Karpas-422 (cell line): ENCODE measurements at regions not wholly inside any gene's neighbourhood (a gene's known extent, or its start where the extent isn't known, plus 50 kb on each side); places are given as distances from the start of the nearest gene placed in this dataset.

Experiments
- DNase-seq: peaks from one replicate; pipeline ENCODE4 v3.0.0-alpha.2; 2015
- H2AFZ ChIP-seq: fragments of 200-600 bp; sonication (generic); 2 replicates; pipeline ENCODE4 v1.6.1; 2014; ENCODE audit warnings: antibody characterized with exemption, low read length, mixed read lengths
- H3K27ac ChIP-seq: fragments of 200-600 bp; sonication (generic); 2 replicates; pipeline ENCODE4 v1.5.1; 2014; ENCODE audit warnings: mild to moderate bottlenecking, low read length, moderate library complexity
- H3K27me3 ChIP-seq: fragments of 200-600 bp; sonication (generic); 2 replicates; pipeline ENCODE4 v1.6.1; 2014; ENCODE audit warnings: low read length, mixed read lengths
- H3K36me3 ChIP-seq: fragments of 200-600 bp; sonication (generic); 2 replicates; pipeline ENCODE4 v1.6.1; 2014; ENCODE audit warnings: low read length, mixed read lengths; ENCODE audit not compliant: insufficient read depth
- H3K4me1 ChIP-seq: fragments of 200-600 bp; sonication (generic); 2 replicates; pipeline ENCODE4 v1.6.1; 2014; ENCODE audit warnings: mild to moderate bottlenecking, low read length, mixed read lengths
- H3K4me2 ChIP-seq: fragments of 200-600 bp; sonication (generic); 2 replicates; pipeline ENCODE4 v1.6.1; 2014; ENCODE audit warnings: low read length, low read depth, mild to moderate bottlenecking; ENCODE audit not compliant: poor library complexity, severe bottlenecking
- H3K4me3 ChIP-seq: fragments of 200-600 bp; sonication (generic); 2 replicates; pipeline ENCODE4 v1.5.1; 2014; ENCODE audit warnings: mild to moderate bottlenecking, antibody characterized with exemption, low read length, mixed read lengths
- H3K79me2 ChIP-seq: fragments of 200-600 bp; sonication (generic); 2 replicates; pipeline ENCODE4 v1.6.1; 2014; ENCODE audit warnings: mild to moderate bottlenecking, low read length, mixed read lengths
- H3K9ac ChIP-seq: fragments of 200-600 bp; sonication (generic); 2 replicates; pipeline ENCODE4 v1.6.0; 2014; ENCODE audit warnings: low read length
- H3K9me2 ChIP-seq: fragments of 200-600 bp; sonication (generic), shearing (Covaris generic); replicated peaks from 2 replicates; pipeline ENCODE4 v1.6.0; 2014; ENCODE audit warnings: mild to moderate bottlenecking, low read length, moderate library complexity; ENCODE audit not compliant: insufficient read depth
- H3K9me3 ChIP-seq: fragments of 300-700, 200-600 bp; sonication (generic); 2 replicates; pipeline ENCODE4 v1.6.1; 2014; ENCODE audit warnings: low read length, mixed read lengths
- H4K20me1 ChIP-seq: fragments of 200-600 bp; sonication (generic); 2 replicates; pipeline ENCODE4 v1.6.1; 2014; ENCODE audit warnings: mild to moderate bottlenecking, antibody characterized with exemption, low read length, low read depth; ENCODE audit not compliant: insufficient read depth

DNA sequence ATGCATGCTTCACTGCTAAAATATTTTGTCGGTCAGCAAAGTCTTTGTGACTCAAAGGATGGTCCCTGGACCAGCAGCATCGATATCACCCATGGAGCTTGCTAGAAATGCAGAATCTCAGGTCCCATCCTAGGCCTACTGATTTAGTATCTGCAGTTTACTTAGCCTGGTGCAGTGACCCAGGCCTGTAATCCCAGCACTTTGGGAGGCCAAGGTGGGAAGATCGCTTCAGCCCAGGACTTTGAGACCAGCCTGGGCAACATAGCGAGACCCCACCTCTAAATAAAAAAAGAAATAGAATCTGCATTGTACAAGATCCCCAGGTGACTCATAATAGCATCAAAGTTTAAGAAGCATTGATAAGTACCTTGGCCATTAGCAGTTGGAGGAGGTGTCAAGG lies 248.7 kb downstream of the CD83 start:
- no peaks in the 10 kb centered on the region for H4K20me1 ChIP-seq
- no peaks in the 10 kb centered on the region for H3K36me3 ChIP-seq
- H3K9ac ChIP-seq = no peak overlapping the region
- DNase-seq = no peak
- H3K79me2 ChIP-seq = no peaks in the 10 kb centered on the region
- 0 out of 2 replicates have a peak, but pooled peaks cover 4% of the 10 kb centered on the region for H3K4me1 ChIP-seq
- no peak overlapping the region for H3K27ac ChIP-seq
- H3K4me2 ChIP-seq = no peak overlapping the region
- 0 out of 2 replicates have a peak, but pooled peaks cover under 1% of the 10 kb centered on the region for H3K27me3 ChIP-seq
- H3K9me3 ChIP-seq = no peaks in the 10 kb centered on the region
- no peak overlapping the region for H3K4me3 ChIP-seq
- H3K9me2 ChIP-seq = no peaks in the 10 kb centered on the region
- no peak overlapping the region for H2AFZ ChIP-seq

GRCh38 chr6:14366872-14367271 lies 249.3 kb downstream of the CD83 start:
- Histone ChIP-seq H3K4me1 (0 out of 2 replicates have a peak, but pooled peaks cover 4% of the 10 kb centered on the region), H3K27ac (no peak overlapping the region), H3K9ac (no peak overlapping the region), H2AFZ (no peak overlapping the region), H4K20me1 (no peaks in the 10 kb centered on the region), H3K9me2 (no peaks in the 10 kb centered on the region), H3K79me2 (no peaks in the 10 kb centered on the region), H3K27me3 (no peaks in the 10 kb centered on the region), H3K9me3 (no peaks in the 10 kb centered on the region), H3K36me3 (no peaks in the 10 kb centered on the region), H3K4me3 (no peak overlapping the region), H3K4me2 (no peak overlapping the region)
- DNase-seq = no peak

DNA sequence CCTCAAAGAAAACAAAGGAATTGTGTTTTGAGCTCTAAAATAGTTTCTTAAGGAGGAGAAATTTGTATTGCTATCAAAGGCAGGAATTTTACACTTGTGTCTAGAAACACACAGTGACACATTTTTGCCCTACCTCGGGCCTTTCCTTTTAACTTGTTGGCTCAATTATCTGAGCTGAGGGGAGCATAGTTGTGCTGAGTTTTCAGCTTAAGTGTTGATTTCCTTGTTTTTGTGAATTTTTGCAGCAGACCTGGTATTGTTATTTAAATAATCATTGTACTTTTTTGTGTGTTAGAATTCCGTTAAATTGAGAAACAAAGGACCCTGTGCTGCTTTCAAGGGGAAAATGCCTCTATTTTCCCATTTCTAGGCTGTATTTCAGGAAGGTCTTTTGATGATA lies 249.7 kb downstream of the CD83 start:
- no peak for DNase-seq
- Histone ChIP-seq H3K36me3 (no peaks in the 10 kb centered on the region), H2AFZ (no peak overlapping the region), H3K27ac (no peak overlapping the region), H3K9me2 (no peaks in the 10 kb centered on the region), H3K4me2 (no peak overlapping the region), H3K9me3 (no peaks in the 10 kb centered on the region), H3K79me2 (no peaks in the 10 kb centered on the region), H3K4me1 (0 out of 2 replicates have a peak, but pooled peaks cover 4% of the 10 kb centered on the region), H3K27me3 (no peaks in the 10 kb centered on the region), H3K4me3 (no peak overlapping the region), H3K9ac (no peak overlapping the region), H4K20me1 (no peaks in the 10 kb centered on the region)

- H3K9me2 ChIP-seq = no peaks in the 10 kb centered on the region
- no peak overlapping the region for H3K4me2 ChIP-seq
- H2AFZ ChIP-seq = no peak overlapping the region
- H3K27ac ChIP-seq = no peak overlapping the region
- no peaks in the 10 kb centered on the region for H4K20me1 ChIP-seq
- no peaks in the 10 kb centered on the region for H3K36me3 ChIP-seq
- 0 out of 2 replicates have a peak, but pooled peaks cover 4% of the 10 kb centered on the region for H3K4me1 ChIP-seq
- no peak overlapping the region for H3K4me3 ChIP-seq
- H3K27me3 ChIP-seq = no peaks in the 10 kb centered on the region
- no peak for DNase-seq
- H3K9ac ChIP-seq = no peak overlapping the region
- H3K9me3 ChIP-seq = no peaks in the 10 kb centered on the region
- H3K79me2 ChIP-seq = no peaks in the 10 kb centered on the region
These were observed 252.1 kb downstream of the CD83 start for GRCh38 chr6:14369717-14370116.

DNA sequence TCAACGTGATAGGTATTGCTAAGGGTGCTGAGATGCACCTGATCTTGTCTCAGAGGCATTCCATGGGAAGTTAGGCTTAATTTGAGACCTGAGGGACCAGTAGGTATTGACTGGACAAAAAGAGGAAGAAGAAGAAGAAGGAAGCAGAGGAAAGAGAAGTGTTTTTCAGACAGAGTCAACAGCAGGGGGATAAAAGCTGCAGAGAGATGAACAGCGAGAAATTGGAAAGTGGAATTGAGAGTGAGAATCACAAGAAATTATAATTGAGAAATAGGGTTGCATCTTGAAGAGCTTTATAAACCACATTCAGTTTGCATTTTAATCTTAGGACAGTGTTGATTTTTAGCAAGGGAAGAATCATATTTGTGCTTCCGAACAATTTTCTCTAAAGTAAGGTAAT lies 254.0 kb downstream of the CD83 start:
- Histone ChIP-seq H4K20me1 (no peaks in the 10 kb centered on the region), H3K9me3 (no peaks in the 10 kb centered on the region), H3K4me1 (0 out of 2 replicates have a peak, but pooled peaks cover 4% of the 10 kb centered on the region), H3K27me3 (no peaks in the 10 kb centered on the region), H3K4me2 (no peak overlapping the region), H3K27ac (no peak overlapping the region), H2AFZ (no peak overlapping the region), H3K36me3 (no peaks in the 10 kb centered on the region), H3K4me3 (no peak overlapping the region), H3K9me2 (no peaks in the 10 kb centered on the region), H3K9ac (no peak overlapping the region), H3K79me2 (no peaks in the 10 kb centered on the region)
- no peak for DNase-seq

- H3K4me1 ChIP-seq = 0 out of 2 replicates have a peak, but pooled peaks cover 4% of the 10 kb centered on the region
- no peaks in the 10 kb centered on the region for H3K79me2 ChIP-seq
These were observed 255.3 kb downstream of the CD83 start for GRCh38 chr6:14372734-14373489.

DNA sequence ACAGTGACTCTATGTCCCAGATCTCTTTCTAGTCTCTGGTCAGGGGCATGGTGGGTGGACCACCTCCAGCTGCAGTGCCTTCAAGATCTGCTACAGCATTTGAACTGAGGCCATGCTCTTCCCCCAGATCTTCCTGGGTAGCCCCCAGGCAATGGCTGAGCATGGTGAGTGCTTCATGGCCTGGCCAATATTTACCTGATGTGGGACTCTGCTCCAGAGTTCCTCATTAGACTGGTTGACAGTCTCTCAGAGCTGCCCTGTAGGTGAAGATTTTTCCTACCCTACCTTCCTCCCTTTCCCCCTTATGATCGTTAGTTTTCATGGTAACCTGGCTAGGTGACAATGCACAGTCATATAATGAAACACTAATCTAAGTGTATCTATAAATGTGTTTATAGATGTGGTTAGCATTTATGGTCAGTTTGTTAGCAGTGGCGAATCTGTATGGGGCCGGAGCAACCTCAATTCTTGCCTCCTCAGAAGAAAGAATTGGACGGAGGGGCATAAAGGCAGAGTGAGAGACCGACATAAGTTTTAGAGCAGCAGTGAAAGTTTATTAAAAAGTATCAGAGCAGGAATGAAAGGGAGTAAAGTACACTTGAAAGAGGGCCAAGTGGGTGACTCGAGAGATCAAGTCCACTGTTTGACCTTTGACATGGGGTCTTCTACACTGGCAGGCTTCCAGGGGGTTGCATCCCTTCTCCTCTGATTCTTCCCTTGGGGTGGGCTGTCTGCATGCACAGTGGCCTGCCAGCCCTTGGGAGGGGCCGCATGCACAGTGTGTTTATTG lies 256.3 kb downstream of the CD83 start:
- H2AFZ ChIP-seq = no peak overlapping the region
- H3K4me1 ChIP-seq = 0 out of 2 replicates have a peak, but pooled peaks cover 4% of the 10 kb centered on the region
- no peaks in the 10 kb centered on the region for H3K27me3 ChIP-seq
- no peaks in the 10 kb centered on the region for H4K20me1 ChIP-seq
- H3K9me3 ChIP-seq = no peaks in the 10 kb centered on the region
- no peaks in the 10 kb centered on the region for H3K79me2 ChIP-seq
- no peak overlapping the region for H3K27ac ChIP-seq
- H3K9me2 ChIP-seq = no peaks in the 10 kb centered on the region
- H3K9ac ChIP-seq = no peak overlapping the region
- DNase-seq = no peak
- no peaks in the 10 kb centered on the region for H3K36me3 ChIP-seq
- no peak overlapping the region for H3K4me3 ChIP-seq
- no peak overlapping the region for H3K4me2 ChIP-seq

More at GRCh38 chr6:14372734-14373489, 255.3 kb downstream of the CD83 start:
- no peaks in the 10 kb centered on the region for H3K27me3 ChIP-seq
- no peak for DNase-seq
- no peak overlapping the region for H3K4me2 ChIP-seq
- H3K9me2 ChIP-seq = no peaks in the 10 kb centered on the region
- no peaks in the 10 kb centered on the region for H3K36me3 ChIP-seq
- no peak overlapping the region for H3K9ac ChIP-seq
- H3K4me3 ChIP-seq = no peak overlapping the region
- no peaks in the 10 kb centered on the region for H3K9me3 ChIP-seq
- no peak overlapping the region for H2AFZ ChIP-seq
- no peak overlapping the region for H3K27ac ChIP-seq
- no peaks in the 10 kb centered on the region for H4K20me1 ChIP-seq

DNA sequence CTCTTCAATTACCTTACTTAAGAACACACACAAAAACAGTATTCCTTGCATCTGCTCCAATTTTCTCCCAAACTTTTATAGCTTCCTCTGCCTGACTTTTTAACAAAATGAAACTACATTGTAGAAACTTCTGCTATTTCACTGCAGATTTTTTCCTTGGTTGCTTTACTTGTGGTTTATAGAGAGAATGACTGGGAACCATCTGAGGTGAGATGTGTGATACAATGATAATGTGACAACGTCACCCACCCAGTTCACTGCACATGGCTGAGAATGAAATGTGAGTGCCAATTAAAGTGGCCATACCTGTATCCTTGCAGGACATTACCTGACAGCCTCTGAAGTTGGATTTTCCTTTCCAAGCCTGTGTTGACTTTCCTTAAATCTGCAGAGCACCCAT lies 258.4 kb downstream of the CD83 start:
- Histone ChIP-seq H4K20me1 (no peaks in the 10 kb centered on the region), H3K9ac (no peak overlapping the region), H3K4me2 (no peak overlapping the region), H3K79me2 (no peaks in the 10 kb centered on the region), H3K27ac (no peak overlapping the region), H3K4me3 (no peak overlapping the region), H3K9me3 (no peaks in the 10 kb centered on the region), H3K36me3 (no peaks in the 10 kb centered on the region), H3K27me3 (no peaks in the 10 kb centered on the region), H3K9me2 (no peaks in the 10 kb centered on the region), H3K4me1 (no peaks in the 10 kb centered on the region), H2AFZ (no peak overlapping the region)
- no peak for DNase-seq
